ENCODE measurements at regions not wholly inside any gene's neighbourhood (a gene's known extent, or its start where the extent isn't known, plus 50 kb on each side); places are given as distances from the start of the nearest gene placed in this dataset.

- Histone ChIP-seq H3K9ac (no peak overlapping the region), H3K4me1 (no peaks in the 10 kb centered on the region), H3K27ac (no peak overlapping the region), H3K9me3 (ENCODE audit: control insufficient read depth, low read length) (no peaks in the 10 kb centered on the region), H3K4me2 (ENCODE audit: low read length) (no peak overlapping the region), H3K79me2 (no peaks in the 10 kb centered on the region), H3K4me3 (ENCODE audit: low read depth, low read length) (no peak overlapping the region), H3K36me3 (ENCODE audit: control insufficient read depth, insufficient read depth, low read length) (no peaks in the 10 kb centered on the region), H3K27me3 (ENCODE audit: control insufficient read depth, insufficient read depth, low read length) (no peaks in the 10 kb centered on the region), H2AFZ (no peak overlapping the region)
- no peak for TF ChIP-seq CTCF (IDR thresholded peaks at IDR 0.05)
These were observed 85.0 kb upstream of the RCN1 start for GRCh38 chr11:32005786-32006416.

DNA sequence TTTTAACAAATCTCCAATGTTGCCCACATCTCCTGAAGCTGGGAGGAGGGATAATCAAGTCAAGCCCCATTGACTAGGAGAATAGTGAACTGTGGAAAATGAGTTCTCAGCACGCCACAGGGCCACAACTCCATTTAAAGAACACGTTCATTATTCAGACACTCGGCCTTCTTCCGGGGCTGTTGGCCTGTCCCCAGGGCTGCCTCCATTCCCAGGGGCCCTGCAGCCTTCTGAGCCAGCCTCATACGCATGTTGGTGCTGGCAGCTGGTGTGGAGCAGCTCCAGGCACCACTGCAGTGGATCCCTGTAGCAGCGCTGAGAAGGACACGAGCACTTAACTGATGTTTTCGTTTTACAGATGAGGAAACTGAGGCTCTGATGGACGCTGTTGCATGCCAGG lies 87.5 kb upstream of the RCN1 start:
- Histone ChIP-seq H3K4me1 (no peaks in the 10 kb centered on the region), H2AFZ (no peak overlapping the region), H3K4me3 (ENCODE audit: low read depth, low read length) (no peak overlapping the region), H3K27ac (no peak overlapping the region), H3K9me3 (ENCODE audit: control insufficient read depth, low read length) (no peaks in the 10 kb centered on the region), H3K36me3 (ENCODE audit: control insufficient read depth, insufficient read depth, low read length) (no peaks in the 10 kb centered on the region), H3K4me2 (ENCODE audit: low read length) (no peak overlapping the region), H3K9ac (no peak overlapping the region), H3K79me2 (no peaks in the 10 kb centered on the region), H3K27me3 (ENCODE audit: control insufficient read depth, insufficient read depth, low read length) (no peaks in the 10 kb centered on the region)
- TF ChIP-seq CTCF (IDR thresholded peaks at IDR 0.05) = no peak

DNA sequence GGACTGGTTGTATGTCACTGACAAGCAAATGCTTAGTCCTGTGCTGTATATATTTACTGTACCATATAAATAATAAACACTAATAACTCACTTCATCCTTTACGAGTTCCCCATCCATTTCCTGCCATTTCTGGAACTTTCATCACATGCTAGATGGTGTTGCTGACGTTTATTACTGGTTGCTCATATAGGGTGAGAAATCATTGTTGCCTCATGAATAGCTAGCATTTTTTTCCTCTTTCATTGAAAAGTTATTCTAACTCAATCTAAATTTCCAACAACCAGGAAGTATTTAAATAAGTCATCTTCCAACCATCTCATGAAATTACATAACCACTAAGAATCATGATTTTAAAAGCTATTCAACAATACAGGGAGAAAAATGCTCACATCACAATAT lies 88.6 kb upstream of the RCN1 start:
- no peaks in the 10 kb centered on the region for H3K79me2 ChIP-seq
- no peak overlapping the region for H3K4me3 ChIP-seq (ENCODE audit: low read depth, low read length)
- no peak overlapping the region for H3K4me2 ChIP-seq (ENCODE audit: low read length)
- no peak for TF ChIP-seq CTCF (IDR thresholded peaks at IDR 0.05)
- H2AFZ ChIP-seq = no peak overlapping the region
- no peaks in the 10 kb centered on the region for H3K36me3 ChIP-seq (ENCODE audit: control insufficient read depth, insufficient read depth, low read length)
- no peaks in the 10 kb centered on the region for H3K9me3 ChIP-seq (ENCODE audit: control insufficient read depth, low read length)
- no peaks in the 10 kb centered on the region for H3K27me3 ChIP-seq (ENCODE audit: control insufficient read depth, insufficient read depth, low read length)
- no peaks in the 10 kb centered on the region for H3K4me1 ChIP-seq
- H3K9ac ChIP-seq = no peak overlapping the region
- no peak overlapping the region for H3K27ac ChIP-seq

DNA sequence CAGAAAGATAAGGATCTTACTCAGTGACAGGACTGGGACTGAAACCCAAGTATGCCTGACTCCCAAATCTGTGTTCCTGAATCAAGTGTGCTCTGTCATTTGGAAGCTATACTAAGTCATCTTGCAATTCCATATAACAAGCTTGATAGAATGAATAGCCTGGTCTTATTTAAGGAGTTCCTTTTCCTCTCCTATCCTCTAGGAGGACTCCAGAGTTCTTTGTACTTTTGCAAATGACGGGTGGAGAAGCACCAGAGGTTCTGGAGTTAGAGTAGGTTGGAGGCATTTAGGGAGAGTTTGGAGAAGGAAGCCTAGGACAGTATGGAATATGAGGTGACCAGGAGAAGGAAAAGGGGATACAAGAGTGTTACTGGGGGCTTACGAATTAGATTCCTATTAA lies 92.9 kb upstream of the RCN1 start:
- no peak overlapping the region for H3K4me2 ChIP-seq (ENCODE audit: low read length)
- H3K9ac ChIP-seq = no peak overlapping the region
- H2AFZ ChIP-seq = no peak overlapping the region
- no peaks in the 10 kb centered on the region for H3K79me2 ChIP-seq
- TF ChIP-seq CTCF (IDR thresholded peaks at IDR 0.05) = no peak
- H3K9me3 ChIP-seq (ENCODE audit: control insufficient read depth, low read length) = no peaks in the 10 kb centered on the region
- H3K27ac ChIP-seq = no peak overlapping the region
- H3K4me1 ChIP-seq = no peaks in the 10 kb centered on the region
- H3K27me3 ChIP-seq (ENCODE audit: control insufficient read depth, insufficient read depth, low read length) = no peaks in the 10 kb centered on the region
- no peak overlapping the region for H3K4me3 ChIP-seq (ENCODE audit: low read depth, low read length)
- no peaks in the 10 kb centered on the region for H3K36me3 ChIP-seq (ENCODE audit: control insufficient read depth, insufficient read depth, low read length)

GRCh38 chr11:31996159-31996881 lies 94.6 kb upstream of the RCN1 start:
- no peaks in the 10 kb centered on the region for H3K4me1 ChIP-seq
- H3K9me3 ChIP-seq (ENCODE audit: control insufficient read depth, low read length) = no peaks in the 10 kb centered on the region
- H2AFZ ChIP-seq = no peak overlapping the region
- no peaks in the 10 kb centered on the region for H3K79me2 ChIP-seq
- TF ChIP-seq CTCF (IDR thresholded peaks at IDR 0.05) = no peak
- no peaks in the 10 kb centered on the region for H3K36me3 ChIP-seq (ENCODE audit: control insufficient read depth, insufficient read depth, low read length)
- no peak overlapping the region for H3K4me3 ChIP-seq (ENCODE audit: low read depth, low read length)
- H3K9ac ChIP-seq = no peak overlapping the region
- H3K4me2 ChIP-seq (ENCODE audit: low read length) = no peak overlapping the region
- no peak overlapping the region for H3K27ac ChIP-seq
- H3K27me3 ChIP-seq (ENCODE audit: control insufficient read depth, insufficient read depth, low read length) = no peaks in the 10 kb centered on the region

Data from parathyroid adenoma (tissue), 2 donors.